GM23338 (cell line): ENCODE measurements at regions not wholly inside any gene's neighbourhood (a gene's known extent, or its start where the extent isn't known, plus 50 kb on each side); places are given as distances from the start of the nearest gene placed in this dataset.

Source experiments
- ATAC-seq: fragments of 200-7000 bp; cut with Tn5 transposase; 3 replicates; pipeline ENCODE4 v1.9.1; 2020
- DNase-seq: peaks from one replicate; pipeline ENCODE4 v3.0.0-alpha.2; 2015; ENCODE audit warnings: low spot score
- H2AFZ ChIP-seq: fragments of 200-600 bp; sonication (generic); 2 replicates; pipeline ENCODE4 v1.8.0; 2016; ENCODE audit warnings: antibody characterized with exemption, mild to moderate bottlenecking, moderate library complexity
- H3F3A ChIP-seq: fragments of 200-600 bp; sonication (generic); replicated peaks from 2 replicates; pipeline ENCODE4 v1.8.0; 2017; ENCODE audit warnings: antibody characterized with exemption, mixed run types, low read depth
- H3K27ac ChIP-seq: fragments of 200-600 bp; sonication (generic); 2 replicates; pipeline ENCODE4 v1.6.1; 2016; ENCODE audit warnings: low read depth
- H3K27me3 ChIP-seq: fragments of 200-600 bp; sonication (generic); 2 replicates; pipeline ENCODE4 v1.8.0; 2016; ENCODE audit warnings: mild to moderate bottlenecking, mixed run types, moderate library complexity; ENCODE audit not compliant: insufficient read depth
- H3K36me3 ChIP-seq: fragments of 200-600 bp; sonication (generic); 2 replicates; pipeline ENCODE4 v1.8.0; 2016; ENCODE audit warnings: mild to moderate bottlenecking; ENCODE audit not compliant: insufficient read depth
- H3K4me1 ChIP-seq: fragments of 200-600 bp; sonication (generic); 2 replicates; pipeline ENCODE4 v1.8.0; 2016; ENCODE audit warnings: mild to moderate bottlenecking, moderate library complexity; ENCODE audit not compliant: insufficient read depth
- H3K4me2 ChIP-seq: fragments of 200-600 bp; sonication (generic); 2 replicates; pipeline ENCODE4 v1.7.1; 2017; ENCODE audit warnings: mixed run types
- H3K4me3 ChIP-seq: fragments of 200-600 bp; sonication (generic); 2 replicates; pipeline ENCODE4 v1.6.1; 2016; ENCODE audit warnings: mixed run types
- H3K79me2 ChIP-seq: fragments of 200-600 bp; sonication (generic); replicated peaks from 2 replicates; pipeline ENCODE4 v1.8.0; 2017; ENCODE audit warnings: mild to moderate bottlenecking; ENCODE audit not compliant: insufficient read depth
- H3K9me2 ChIP-seq: fragments of 200-600 bp; sonication (generic); 2 replicates; pipeline ENCODE4 v1.8.0; 2017; ENCODE audit not compliant: insufficient read depth
- H4K20me1 ChIP-seq: fragments of 200-600 bp; sonication (generic); replicated peaks from 2 replicates; pipeline ENCODE4 v1.8.0; 2017; ENCODE audit warnings: mild to moderate bottlenecking; ENCODE audit not compliant: insufficient read depth
- H3K27ac Mint-ChIP-seq: 2 replicates; pipeline ENCODE4 v1.8.0; 2020; ENCODE audit warnings: inconsistent platforms, mild to moderate bottlenecking, moderate library complexity, mixed read lengths
- H3K27me3 Mint-ChIP-seq: 3 replicates; pipeline ENCODE4 v1.8.0; 2022; ENCODE audit warnings: low read depth, mild to moderate bottlenecking, moderate library complexity, mixed read lengths, inconsistent platforms; ENCODE audit not compliant: insufficient read depth, poor library complexity
- H3K36me3 Mint-ChIP-seq: 3 replicates; pipeline ENCODE4 v1.8.0; 2021; ENCODE audit warnings: low read depth, mild to moderate bottlenecking, inconsistent platforms, moderate library complexity, mixed read lengths
- H3K4me1 Mint-ChIP-seq: 3 replicates; pipeline ENCODE4 v1.8.0; 2020; ENCODE audit warnings: mild to moderate bottlenecking, inconsistent platforms, mixed read lengths
- H3K4me3 Mint-ChIP-seq: 3 replicates; pipeline ENCODE4 v1.8.0; 2021; ENCODE audit warnings: moderate library complexity, mild to moderate bottlenecking, inconsistent platforms, mixed read lengths
- H3K9me3 Mint-ChIP-seq: 3 replicates; pipeline ENCODE4 v1.8.0; 2020; ENCODE audit warnings: moderate library complexity, mild to moderate bottlenecking, inconsistent platforms, mixed read lengths
- CREB1 ChIP-seq: fragments of 250-450 bp; sonication (Bioruptor Pico); IDR thresholded peaks from 2 replicates; pipeline ENCODE4 v1.5.0; 2020; ENCODE audit warnings: low read depth, mild to moderate bottlenecking, moderate library complexity
- CTCF ChIP-seq, 2 experiments: fragments of 200-600 bp in 1 of 2; sonication (generic) in 1 of 2; conservative IDR thresholded peaks; 2 replicates each; pipeline versions ENCODE4 v1.5.1 to v1.6.1; 2016 to 2017; ENCODE audit warnings: antibody characterized with exemption in 2 of 2, low read depth in 2 of 2, mild to moderate bottlenecking in 2 of 2, moderate library complexity in 1 of 2
- ETS1 ChIP-seq: IDR thresholded peaks from 2 replicates; pipeline ENCODE4 v1.6.1; 2016; ENCODE audit warnings: antibody characterized with exemption
- EZH2 ChIP-seq: fragments of 200-600 bp; sonication (generic); IDR thresholded peaks from one replicate; pipeline ENCODE4 v1.8.0; 2017; ENCODE audit warnings: antibody characterized with exemption, mild to moderate bottlenecking, low read depth; ENCODE audit not compliant: unreplicated experiment
- JUNB ChIP-seq: IDR thresholded peaks from one replicate; pipeline ENCODE4 v1.6.1; 2016; ENCODE audit warnings: antibody characterized with exemption; ENCODE audit not compliant: unreplicated experiment
- NANOG ChIP-seq: IDR thresholded peaks from 2 replicates; pipeline ENCODE4 v1.6.1; 2016; ENCODE audit warnings: antibody characterized with exemption, borderline replicate concordance
- POLR2AphosphoS5 ChIP-seq: IDR thresholded peaks from 2 replicates; pipeline ENCODE4 v1.6.1; 2016; ENCODE audit warnings: antibody characterized with exemption, low read depth
- STAT1 ChIP-seq: IDR thresholded peaks from one replicate; pipeline ENCODE4 v1.6.1; 2016; ENCODE audit warnings: antibody characterized with exemption; ENCODE audit not compliant: unreplicated experiment
- ZNF114 ChIP-seq: fragments of 250-450 bp; sonication (Bioruptor Pico); IDR thresholded peaks from 2 replicates; pipeline ENCODE4 v1.5.0; 2020; ENCODE audit warnings: mild to moderate bottlenecking, moderate library complexity
- ZNF331 ChIP-seq: fragments of 250-450 bp; sonication (Bioruptor Pico); IDR thresholded peaks from 2 replicates; pipeline ENCODE4 v1.5.0; 2020; ENCODE audit warnings: low read depth, mild to moderate bottlenecking, moderate library complexity
- TF ChIP-seq, protein P1 (sequence below): IDR thresholded peaks from one replicate; pipeline ENCODE4 v1.6.1; 2018; ENCODE audit warnings: antibody characterized with exemption; ENCODE audit not compliant: unreplicated experiment
- TF ChIP-seq, protein P2 (sequence below): fragments of 250-450 bp; sonication (Bioruptor Pico); IDR thresholded peaks from 2 replicates; pipeline ENCODE4 v1.5.0; 2020; ENCODE audit warnings: mild to moderate bottlenecking, moderate library complexity

DNA sequence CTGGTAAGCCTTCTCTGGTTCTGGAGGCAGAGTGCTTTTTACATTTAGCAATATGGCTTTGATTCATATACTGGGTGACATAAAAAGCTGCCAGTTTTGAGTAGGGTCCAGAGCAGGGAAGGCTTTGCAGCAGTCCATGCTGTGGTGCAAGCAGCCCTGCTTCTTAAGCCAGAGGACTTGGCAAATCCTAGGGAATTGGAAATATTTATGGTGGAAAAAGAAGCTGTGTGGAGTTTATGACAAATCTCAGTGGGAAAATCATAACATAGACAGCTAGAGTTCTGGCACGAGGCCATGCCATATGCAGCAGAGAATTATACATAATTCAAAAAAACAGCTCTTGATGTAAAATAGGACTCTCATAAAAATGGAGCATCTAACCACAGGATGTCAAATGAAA lies 536.4 kb downstream of the RASEF start:
- TF ChIP-seq ZNF331 (CRISPR knock-in tag) (no peak), CREB1 (no peak), STAT1 (no peak), ETS1 (no peak), POLR2AphosphoS5 (no peak), JUNB (no peak), ZNF114 (no peak), NANOG (no peak), EZH2 (no peak), CTCF (conservative IDR thresholded peaks at IDR 0.05; ENCODE audit: low read depth in 2 of 2) (no peak)
- TF ChIP-seq, protein P1, sequence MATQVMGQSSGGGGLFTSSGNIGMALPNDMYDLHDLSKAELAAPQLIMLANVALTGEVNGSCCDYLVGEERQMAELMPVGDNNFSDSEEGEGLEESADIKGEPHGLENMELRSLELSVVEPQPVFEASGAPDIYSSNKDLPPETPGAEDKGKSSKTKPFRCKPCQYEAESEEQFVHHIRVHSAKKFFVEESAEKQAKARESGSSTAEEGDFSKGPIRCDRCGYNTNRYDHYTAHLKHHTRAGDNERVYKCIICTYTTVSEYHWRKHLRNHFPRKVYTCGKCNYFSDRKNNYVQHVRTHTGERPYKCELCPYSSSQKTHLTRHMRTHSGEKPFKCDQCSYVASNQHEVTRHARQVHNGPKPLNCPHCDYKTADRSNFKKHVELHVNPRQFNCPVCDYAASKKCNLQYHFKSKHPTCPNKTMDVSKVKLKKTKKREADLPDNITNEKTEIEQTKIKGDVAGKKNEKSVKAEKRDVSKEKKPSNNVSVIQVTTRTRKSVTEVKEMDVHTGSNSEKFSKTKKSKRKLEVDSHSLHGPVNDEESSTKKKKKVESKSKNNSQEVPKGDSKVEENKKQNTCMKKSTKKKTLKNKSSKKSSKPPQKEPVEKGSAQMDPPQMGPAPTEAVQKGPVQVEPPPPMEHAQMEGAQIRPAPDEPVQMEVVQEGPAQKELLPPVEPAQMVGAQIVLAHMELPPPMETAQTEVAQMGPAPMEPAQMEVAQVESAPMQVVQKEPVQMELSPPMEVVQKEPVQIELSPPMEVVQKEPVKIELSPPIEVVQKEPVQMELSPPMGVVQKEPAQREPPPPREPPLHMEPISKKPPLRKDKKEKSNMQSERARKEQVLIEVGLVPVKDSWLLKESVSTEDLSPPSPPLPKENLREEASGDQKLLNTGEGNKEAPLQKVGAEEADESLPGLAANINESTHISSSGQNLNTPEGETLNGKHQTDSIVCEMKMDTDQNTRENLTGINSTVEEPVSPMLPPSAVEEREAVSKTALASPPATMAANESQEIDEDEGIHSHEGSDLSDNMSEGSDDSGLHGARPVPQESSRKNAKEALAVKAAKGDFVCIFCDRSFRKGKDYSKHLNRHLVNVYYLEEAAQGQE: no peak
- TF ChIP-seq, protein P2, sequence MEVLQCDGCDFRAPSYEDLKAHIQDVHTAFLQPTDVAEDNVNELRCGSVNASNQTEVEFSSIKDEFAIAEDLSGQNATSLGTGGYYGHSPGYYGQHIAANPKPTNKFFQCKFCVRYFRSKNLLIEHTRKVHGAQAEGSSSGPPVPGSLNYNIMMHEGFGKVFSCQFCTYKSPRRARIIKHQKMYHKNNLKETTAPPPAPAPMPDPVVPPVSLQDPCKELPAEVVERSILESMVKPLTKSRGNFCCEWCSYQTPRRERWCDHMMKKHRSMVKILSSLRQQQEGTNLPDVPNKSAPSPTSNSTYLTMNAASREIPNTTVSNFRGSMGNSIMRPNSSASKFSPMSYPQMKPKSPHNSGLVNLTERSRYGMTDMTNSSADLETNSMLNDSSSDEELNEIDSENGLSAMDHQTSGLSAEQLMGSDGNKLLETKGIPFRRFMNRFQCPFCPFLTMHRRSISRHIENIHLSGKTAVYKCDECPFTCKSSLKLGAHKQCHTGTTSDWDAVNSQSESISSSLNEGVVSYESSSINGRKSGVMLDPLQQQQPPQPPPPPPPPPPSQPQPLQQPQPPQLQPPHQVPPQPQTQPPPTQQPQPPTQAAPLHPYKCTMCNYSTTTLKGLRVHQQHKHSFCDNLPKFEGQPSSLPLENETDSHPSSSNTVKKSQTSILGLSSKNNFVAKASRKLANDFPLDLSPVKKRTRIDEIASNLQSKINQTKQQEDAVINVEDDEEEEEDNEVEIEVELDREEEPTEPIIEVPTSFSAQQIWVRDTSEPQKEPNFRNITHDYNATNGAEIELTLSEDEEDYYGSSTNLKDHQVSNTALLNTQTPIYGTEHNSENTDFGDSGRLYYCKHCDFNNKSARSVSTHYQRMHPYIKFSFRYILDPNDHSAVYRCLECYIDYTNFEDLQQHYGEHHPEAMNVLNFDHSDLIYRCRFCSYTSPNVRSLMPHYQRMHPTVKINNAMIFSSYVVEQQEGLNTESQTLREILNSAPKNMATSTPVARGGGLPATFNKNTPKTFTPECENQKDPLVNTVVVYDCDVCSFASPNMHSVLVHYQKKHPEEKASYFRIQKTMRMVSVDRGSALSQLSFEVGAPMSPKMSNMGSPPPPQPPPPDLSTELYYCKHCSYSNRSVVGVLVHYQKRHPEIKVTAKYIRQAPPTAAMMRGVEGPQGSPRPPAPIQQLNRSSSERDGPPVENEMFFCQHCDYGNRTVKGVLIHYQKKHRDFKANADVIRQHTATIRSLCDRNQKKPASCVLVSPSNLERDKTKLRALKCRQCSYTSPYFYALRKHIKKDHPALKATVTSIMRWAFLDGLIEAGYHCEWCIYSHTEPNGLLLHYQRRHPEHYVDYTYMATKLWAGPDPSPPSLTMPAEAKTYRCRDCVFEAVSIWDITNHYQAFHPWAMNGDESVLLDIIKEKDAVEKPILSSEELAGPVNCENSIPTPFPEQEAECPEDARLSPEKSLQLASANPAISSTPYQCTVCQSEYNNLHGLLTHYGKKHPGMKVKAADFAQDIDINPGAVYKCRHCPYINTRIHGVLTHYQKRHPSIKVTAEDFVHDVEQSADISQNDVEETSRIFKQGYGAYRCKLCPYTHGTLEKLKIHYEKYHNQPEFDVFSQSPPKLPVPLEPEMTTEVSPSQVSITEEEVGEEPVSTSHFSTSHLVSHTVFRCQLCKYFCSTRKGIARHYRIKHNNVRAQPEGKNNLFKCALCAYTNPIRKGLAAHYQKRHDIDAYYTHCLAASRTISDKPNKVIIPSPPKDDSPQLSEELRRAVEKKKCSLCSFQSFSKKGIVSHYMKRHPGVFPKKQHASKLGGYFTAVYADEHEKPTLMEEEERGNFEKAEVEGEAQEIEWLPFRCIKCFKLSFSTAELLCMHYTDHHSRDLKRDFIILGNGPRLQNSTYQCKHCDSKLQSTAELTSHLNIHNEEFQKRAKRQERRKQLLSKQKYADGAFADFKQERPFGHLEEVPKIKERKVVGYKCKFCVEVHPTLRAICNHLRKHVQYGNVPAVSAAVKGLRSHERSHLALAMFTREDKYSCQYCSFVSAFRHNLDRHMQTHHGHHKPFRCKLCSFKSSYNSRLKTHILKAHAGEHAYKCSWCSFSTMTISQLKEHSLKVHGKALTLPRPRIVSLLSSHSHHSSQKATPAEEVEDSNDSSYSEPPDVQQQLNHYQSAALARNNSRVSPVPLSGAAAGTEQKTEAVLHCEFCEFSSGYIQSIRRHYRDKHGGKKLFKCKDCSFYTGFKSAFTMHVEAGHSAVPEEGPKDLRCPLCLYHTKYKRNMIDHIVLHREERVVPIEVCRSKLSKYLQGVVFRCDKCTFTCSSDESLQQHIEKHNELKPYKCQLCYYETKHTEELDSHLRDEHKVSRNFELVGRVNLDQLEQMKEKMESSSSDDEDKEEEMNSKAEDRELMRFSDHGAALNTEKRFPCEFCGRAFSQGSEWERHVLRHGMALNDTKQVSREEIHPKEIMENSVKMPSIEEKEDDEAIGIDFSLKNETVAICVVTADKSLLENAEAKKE (CRISPR knock-in tag): no peak
- Histone ChIP-seq H3K36me3 (no peaks in the 10 kb centered on the region), H4K20me1 (no peaks in the 10 kb centered on the region), H3K4me3 (no peak overlapping the region), H3K79me2 (no peaks in the 10 kb centered on the region), H3K27ac (no peak overlapping the region), H2AFZ (no peak overlapping the region), H3K4me2 (no peak overlapping the region), H3F3A (no peaks in the 10 kb centered on the region), H3K27me3 (no peaks in the 10 kb centered on the region), H3K9me2 (peaks cover 15% of the 10 kb centered on the region), H3K4me1 (no peaks in the 10 kb centered on the region)
- no peak for DNase-seq
- peaks cover 5% of the 10 kb centered on the region; the same call in 1 of the 3 replicates for H3K36me3 Mint-ChIP-seq
- ATAC-seq: no peak
- no peaks in the 10 kb centered on the region for H3K27me3 Mint-ChIP-seq
- no peak overlapping the region for H3K27ac Mint-ChIP-seq
- peaks cover 16% of the 10 kb centered on the region for H3K9me3 Mint-ChIP-seq
- no peak overlapping the region for H3K4me3 Mint-ChIP-seq
- no peaks in the 10 kb centered on the region for H3K4me1 Mint-ChIP-seq
